Mesenchymal stem cell (in vitro differentiated cells and primary cell): ENCODE measurements at regions not wholly inside any gene's neighbourhood (a gene's known extent, or its start where the extent isn't known, plus 50 kb on each side); places are given as distances from the start of the nearest gene placed in this dataset.

ENCODE experiments used
- DNase-seq: peaks from one replicate; pipeline ENCODE4 v3.0.0-alpha.2; 2013
- H2AFZ ChIP-seq: one replicate; pipeline ENCODE4 v1.6.1; 2013; ENCODE audit warnings: low read depth, mild to moderate bottlenecking, control low read depth, inconsistent platforms, low read length, moderate library complexity
- H2AK5ac ChIP-seq: 2 replicates; pipeline ENCODE4 v1.6.1; 2013; ENCODE audit warnings: low read length, moderate library complexity, mild to moderate bottlenecking, inconsistent platforms; ENCODE audit not compliant: severe bottlenecking
- H2BK120ac ChIP-seq: one replicate; pipeline ENCODE4 v1.6.1; 2013; ENCODE audit warnings: low read depth, mild to moderate bottlenecking, inconsistent platforms, low read length, moderate library complexity
- H2BK12ac ChIP-seq, 2 experiments: one replicate each; pipeline ENCODE4 v1.6.1; 2013; ENCODE audit warnings: inconsistent platforms in 2 of 2, low read length in 2 of 2, mild to moderate bottlenecking in 2 of 2, moderate library complexity in 2 of 2, control low read depth in 1 of 2
- H2BK15ac ChIP-seq: one replicate; pipeline ENCODE4 v1.6.1; 2013; ENCODE audit warnings: mild to moderate bottlenecking, low read depth, inconsistent platforms; ENCODE audit not compliant: poor library complexity, severe bottlenecking
- H2BK5ac ChIP-seq: 2 replicates; pipeline ENCODE4 v1.6.1; 2013; ENCODE audit warnings: low read depth, mild to moderate bottlenecking, low read length, control low read depth, inconsistent platforms; ENCODE audit not compliant: poor library complexity, severe bottlenecking
- H3K14ac ChIP-seq, 2 experiments: one replicate each; pipeline ENCODE4 v1.6.1; 2013; ENCODE audit warnings: inconsistent platforms in 2 of 2, low read length in 2 of 2, control low read depth in 1 of 2, mild to moderate bottlenecking in 1 of 2, moderate library complexity in 1 of 2
- H3K18ac ChIP-seq, 2 experiments: one replicate each; pipeline ENCODE4 v1.6.1; 2013; ENCODE audit warnings: inconsistent platforms in 2 of 2, low read length in 2 of 2, control low read depth in 1 of 2, low read depth in 1 of 2, mild to moderate bottlenecking in 1 of 2
- H3K23ac ChIP-seq, 2 experiments: one replicate each; pipeline ENCODE4 v1.6.1; 2013; ENCODE audit warnings: inconsistent platforms in 2 of 2, low read length in 2 of 2, mild to moderate bottlenecking in 2 of 2, moderate library complexity in 2 of 2, control low read depth in 1 of 2
- H3K27ac ChIP-seq: 2 replicates; pipeline ENCODE4 v1.5.1; 2013; ENCODE audit warnings: mild to moderate bottlenecking, moderate library complexity, low read length, control low read depth, inconsistent platforms; ENCODE audit not compliant: poor library complexity, severe bottlenecking
- H3K27me3 ChIP-seq, 2 experiments: 2 replicates each; pipeline versions ENCODE4 v1.6.1 to v1.7.0; 2013; ENCODE audit warnings: low read length in 2 of 2, mild to moderate bottlenecking in 2 of 2, moderate library complexity in 2 of 2, control low read depth in 1 of 2, inconsistent platforms in 1 of 2; ENCODE audit not compliant: control insufficient read depth in 1 of 2, insufficient read depth in 1 of 2
- H3K36me3 ChIP-seq, 2 experiments: 2 replicates each; pipeline versions ENCODE4 v1.6.1 to v1.7.0; 2013; ENCODE audit warnings: low read length in 2 of 2, control low read depth in 1 of 2, inconsistent platforms in 1 of 2, low read depth in 1 of 2, mild to moderate bottlenecking in 1 of 2; ENCODE audit not compliant: insufficient read depth in 2 of 2, control insufficient read depth in 1 of 2
- H3K4ac ChIP-seq, 2 experiments: one replicate each; pipeline ENCODE4 v1.6.1; 2013; ENCODE audit warnings: inconsistent platforms in 2 of 2, low read length in 2 of 2, mild to moderate bottlenecking in 2 of 2, moderate library complexity in 2 of 2, control low read depth in 1 of 2, low read depth in 1 of 2
- H3K4me1 ChIP-seq: 2 replicates; pipeline ENCODE4 v1.6.1; 2013; ENCODE audit warnings: low read depth, low read length, control low read depth; ENCODE audit not compliant: control insufficient read depth, insufficient read depth
- H3K4me2 ChIP-seq: 2 replicates; pipeline ENCODE4 v1.6.1; 2013; ENCODE audit warnings: low read length, mild to moderate bottlenecking, inconsistent platforms; ENCODE audit not compliant: poor library complexity, severe bottlenecking
- H3K4me3 ChIP-seq, 2 experiments: 2 replicates each; pipeline versions ENCODE4 v1.5.1 to v1.7.0; 2013; ENCODE audit warnings: low read length in 2 of 2, mild to moderate bottlenecking in 2 of 2, control low read depth in 1 of 2, low read depth in 1 of 2; ENCODE audit not compliant: insufficient read depth in 1 of 2
- H3K79me1 ChIP-seq: replicated peaks from 2 replicates; pipeline ENCODE4 v1.6.1; 2013; ENCODE audit warnings: mild to moderate bottlenecking, control low read depth, low read length, inconsistent platforms; ENCODE audit not compliant: poor library complexity, severe bottlenecking
- H3K9ac ChIP-seq: 2 replicates; pipeline ENCODE4 v1.7.0; 2013; ENCODE audit warnings: mild to moderate bottlenecking, low read length, moderate library complexity
- H3K9me3 ChIP-seq: 2 replicates; pipeline ENCODE4 v1.7.0; 2013; ENCODE audit warnings: mild to moderate bottlenecking, low read length; ENCODE audit not compliant: control insufficient read depth
- H4K8ac ChIP-seq: one replicate; pipeline ENCODE4 v1.6.1; 2013; ENCODE audit warnings: inconsistent platforms, mild to moderate bottlenecking, low read length, moderate library complexity
- H4K91ac ChIP-seq: one replicate; pipeline ENCODE4 v1.6.1; 2013; ENCODE audit warnings: mild to moderate bottlenecking, low read length, inconsistent platforms
- WGBS: methylation state at CpG from one replicate; pipeline ENCODE4 v1.1.7; 2013; ENCODE audit warnings: mixed read lengths; 5-methylcytosine and 5-hydroxymethylcytosine counted together

DNA sequence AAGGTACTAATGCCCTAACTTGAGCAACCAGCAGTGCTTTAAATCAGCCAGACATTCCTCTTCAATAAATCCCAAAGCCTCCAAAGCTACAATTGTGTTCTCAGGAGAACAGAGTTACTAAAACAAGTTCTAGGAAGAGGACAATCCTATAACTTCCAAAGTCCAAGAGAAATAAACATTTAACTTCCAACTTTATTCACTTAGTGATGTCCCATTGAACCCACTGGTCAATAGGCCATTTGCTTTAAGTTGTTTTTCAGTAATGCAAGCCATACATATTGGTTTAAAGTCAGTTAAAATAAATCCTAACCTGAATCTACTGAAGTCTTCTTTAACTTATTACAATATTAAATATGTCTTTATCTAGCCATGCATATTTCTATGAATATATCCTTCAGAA lies 165.4 kb downstream of the PAWR start:
- Histone ChIP-seq H4K91ac (no peak overlapping the region), H3K4me3 (no peak overlapping the region), H3K23ac (no peak overlapping the region), H3K14ac (no peak overlapping the region), H2BK12ac (no peak overlapping the region), H2BK5ac (no peak overlapping the region), H3K4me1 (no peaks in the 10 kb centered on the region), H3K9me3 (no peaks in the 10 kb centered on the region), H3K79me1 (peaks cover 6% of the 10 kb centered on the region), H4K8ac (no peak overlapping the region), H2AFZ (no peak overlapping the region), H3K4ac (no peak overlapping the region), H3K9ac (no peak overlapping the region), H3K36me3 (no peaks in the 10 kb centered on the region), H3K27me3 (no peaks in the 10 kb centered on the region), H3K27ac (no peak overlapping the region), H2BK15ac (no peak overlapping the region), H3K4me2 (no peak overlapping the region), H2AK5ac (no peak overlapping the region), H2BK120ac (no peak overlapping the region), H3K18ac (no peak overlapping the region)
- DNase-seq, result no peak

DNA sequence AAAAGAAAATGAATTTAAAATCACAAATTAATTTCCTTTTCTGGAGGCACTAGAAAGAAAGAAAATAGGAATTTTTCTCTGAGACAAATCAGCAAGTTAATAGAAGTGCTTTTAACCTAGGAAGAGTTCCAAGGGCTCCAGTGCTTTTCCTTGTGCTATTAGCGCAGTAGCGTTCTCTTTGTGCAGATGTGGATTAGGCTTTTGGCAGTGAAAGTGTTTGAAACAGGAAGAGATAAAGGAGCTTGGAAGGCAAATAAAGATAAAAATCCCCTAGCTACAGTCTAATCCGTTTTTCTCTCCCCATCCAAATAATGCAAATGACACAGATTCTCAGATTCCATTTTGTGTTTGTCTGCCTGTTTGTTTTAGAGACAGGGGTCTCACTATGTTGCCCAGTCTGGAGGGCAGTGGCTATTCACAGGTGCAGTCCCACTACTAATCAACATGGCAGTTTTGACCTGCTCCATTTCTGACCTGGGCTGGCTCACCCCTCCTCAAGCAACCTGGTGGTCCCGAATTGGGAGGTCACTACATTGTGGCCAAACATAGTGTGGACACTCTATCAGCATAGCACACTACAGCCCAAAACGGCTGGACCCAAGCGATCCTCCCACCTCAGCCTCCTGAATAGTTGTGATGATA lies 166.1 kb downstream of the PAWR start:
- Histone ChIP-seq H3K23ac (no peak overlapping the region), H3K4me1 (no peaks in the 10 kb centered on the region)
- 87% methylated on average over 6 of the region's 6 CpGs for WGBS

GRCh38 chr12:79522989-79523386 lies 167.8 kb downstream of the PAWR start:
- no peak overlapping the region for H3K27ac ChIP-seq
- H3K4ac ChIP-seq, result no peak overlapping the region
- H3K4me3 ChIP-seq, result no peak overlapping the region
- H3K9me3 ChIP-seq, result no peaks in the 10 kb centered on the region
- no peak overlapping the region for H2AFZ ChIP-seq
- peaks cover 6% of the 10 kb centered on the region for H3K79me1 ChIP-seq
- no peak overlapping the region for H4K91ac ChIP-seq
- H2BK5ac ChIP-seq, result no peak overlapping the region
- H3K4me1 ChIP-seq, result no peaks in the 10 kb centered on the region
- no peaks in the 10 kb centered on the region for H3K36me3 ChIP-seq
- no peak overlapping the region for H3K23ac ChIP-seq
- no peak overlapping the region for H2BK15ac ChIP-seq
- H4K8ac ChIP-seq, result no peak overlapping the region
- peak overlapping the region; percentile 65 for H2AK5ac ChIP-seq
- H3K18ac ChIP-seq, result no peak overlapping the region
- no peak overlapping the region for H3K4me2 ChIP-seq
- no peak overlapping the region for H2BK120ac ChIP-seq
- WGBS, result 88% methylated on average over 2 of the region's 2 CpGs
- H2BK12ac ChIP-seq, result no peak overlapping the region
- H3K9ac ChIP-seq, result no peak overlapping the region
- H3K27me3 ChIP-seq, result no peaks in the 10 kb centered on the region
- no peak overlapping the region for H3K14ac ChIP-seq
- DNase-seq, result no peak

More for the DNA sequence above, 166.1 kb downstream of the PAWR start:
- Histone ChIP-seq H2BK15ac (no peak overlapping the region), H4K91ac (no peak overlapping the region), H3K14ac (no peak overlapping the region), H2BK5ac (no peak overlapping the region), H3K36me3 (no peaks in the 10 kb centered on the region), H3K79me1 (peaks cover 6% of the 10 kb centered on the region), H2AFZ (no peak overlapping the region), H3K4me2 (no peak overlapping the region), H3K4ac (no peak overlapping the region), H2BK120ac (no peak overlapping the region), H4K8ac (peak overlapping the region; percentile 36), H2BK12ac (no peak overlapping the region), H2AK5ac (no peak overlapping the region), H3K9me3 (no peaks in the 10 kb centered on the region), H3K27ac (no peak overlapping the region), H3K18ac (no peak overlapping the region), H3K9ac (no peak overlapping the region), H3K4me3 (no peak overlapping the region), H3K27me3 (no peaks in the 10 kb centered on the region)
- no peak for DNase-seq

- WGBS, result 84% methylated on average over 11 of the region's 11 CpGs
- no peak overlapping the region for H2AFZ ChIP-seq
- H2BK5ac ChIP-seq, result no peak overlapping the region
- no peak overlapping the region for H4K8ac ChIP-seq
- H3K18ac ChIP-seq, result no peak overlapping the region
- H3K9ac ChIP-seq, result no peak overlapping the region
- no peaks in the 10 kb centered on the region for H3K9me3 ChIP-seq
- H3K23ac ChIP-seq, result no peak overlapping the region
- no peak for DNase-seq
- H3K4me2 ChIP-seq, result peak overlapping the region; percentile 9
- H3K27ac ChIP-seq, result no peak overlapping the region
- no peak overlapping the region for H2BK120ac ChIP-seq
- H3K4ac ChIP-seq, result no peak overlapping the region
- no peak overlapping the region for H2BK15ac ChIP-seq
- no peak overlapping the region for H4K91ac ChIP-seq
- H2AK5ac ChIP-seq, result peak overlapping the region; percentile 65
- no peak overlapping the region for H3K14ac ChIP-seq
- H3K4me3 ChIP-seq, result no peak overlapping the region
- H3K4me1 ChIP-seq, result no peaks in the 10 kb centered on the region
- no peaks in the 10 kb centered on the region for H3K27me3 ChIP-seq
- H3K36me3 ChIP-seq, result no peaks in the 10 kb centered on the region
- no peak overlapping the region for H2BK12ac ChIP-seq
- peaks cover 6% of the 10 kb centered on the region for H3K79me1 ChIP-seq
Measured at GRCh38 chr12:79522257-79522988, 168.3 kb downstream of the PAWR start.
